ENCODE measurements at regions not wholly inside any gene's neighbourhood (a gene's known extent, or its start where the extent isn't known, plus 50 kb on each side); places are given as distances from the start of the nearest gene placed in this dataset.

DNA sequence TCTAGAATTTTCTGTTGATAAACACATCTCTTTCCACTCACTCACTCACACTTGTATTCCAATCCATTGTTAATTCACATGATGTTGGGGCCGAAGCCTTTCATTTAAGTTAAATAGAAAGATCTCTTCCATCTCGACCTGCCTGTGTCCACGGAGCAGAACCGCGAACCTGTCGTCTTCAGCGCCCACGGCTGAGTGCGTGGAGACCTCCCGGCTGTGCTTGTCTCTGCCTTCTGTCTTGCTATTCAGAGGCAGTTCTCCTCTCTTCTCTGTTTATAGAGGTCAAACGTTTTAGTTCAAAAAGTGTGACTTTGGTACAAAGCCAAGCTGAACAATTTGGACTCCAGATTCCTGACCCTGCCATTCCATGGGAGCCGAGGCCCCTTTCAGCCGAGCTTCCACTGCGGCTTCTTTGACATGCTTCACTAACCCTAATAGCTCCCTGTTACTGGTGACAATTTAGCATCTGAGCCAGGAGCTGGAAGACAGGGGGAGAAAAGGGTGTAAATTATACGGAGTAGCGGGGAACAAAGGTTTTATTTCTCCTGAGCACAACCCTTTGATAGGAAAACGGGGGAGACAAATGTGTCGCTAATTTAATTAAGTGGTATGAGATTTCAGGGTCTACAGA lies 314.4 kb upstream of the IRX4 start:
- in situ Hi-C loops (cut with MboI; ENCODE audit: low sequenced_read_pairs): no loop called here

DNA sequence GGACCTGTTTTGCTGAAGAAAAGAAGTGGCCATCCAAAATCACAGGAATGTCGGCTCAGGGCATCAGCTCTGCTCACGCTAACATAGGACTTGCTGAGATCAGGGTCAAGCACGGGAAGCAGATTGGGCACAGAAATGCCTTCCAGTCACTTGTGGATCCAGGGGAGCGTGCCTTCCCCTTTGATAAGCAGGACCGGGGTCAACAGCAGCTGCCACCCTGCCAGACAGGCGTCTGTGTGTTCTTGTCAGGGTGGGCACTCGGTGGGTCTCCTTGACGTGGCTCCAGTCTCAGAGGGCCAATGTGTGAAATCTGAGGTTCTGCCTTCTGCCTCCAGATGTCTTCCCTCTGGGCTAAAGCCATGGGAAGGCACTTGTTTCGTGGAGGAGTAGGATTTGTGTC lies 313.7 kb upstream of the IRX4 start:
- in situ Hi-C loops (cut with MboI; ENCODE audit: low sequenced_read_pairs): no loop called here

- in situ Hi-C loops (cut with MboI; ENCODE audit: low sequenced_read_pairs): no loop called here
Observed at GRCh38 chr5:2194949-2195348, 312.2 kb upstream of the IRX4 start.

DNA sequence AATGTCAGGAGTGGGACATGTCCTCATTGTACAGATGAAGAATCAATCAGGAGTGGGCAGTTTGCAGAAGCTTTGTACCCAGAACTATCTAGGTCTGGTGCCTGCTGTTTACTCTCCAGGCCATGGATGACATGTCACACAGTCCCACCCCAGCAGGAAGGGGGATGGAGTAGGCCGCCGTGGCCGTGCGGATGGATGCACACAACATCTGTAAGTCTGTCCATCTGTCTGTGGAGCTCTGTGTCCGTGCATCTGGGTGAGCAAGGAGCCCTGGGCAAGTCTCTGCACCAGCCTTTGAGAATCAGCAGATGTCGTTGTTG lies 311.5 kb upstream of the IRX4 start:
- in situ Hi-C loops (cut with MboI; ENCODE audit: low sequenced_read_pairs): no loop called here

- in situ Hi-C loops (cut with MboI; ENCODE audit: low sequenced_read_pairs): no loop called here
Observed at GRCh38 chr5:2193542-2194235, 311.0 kb upstream of the IRX4 start.

DNA sequence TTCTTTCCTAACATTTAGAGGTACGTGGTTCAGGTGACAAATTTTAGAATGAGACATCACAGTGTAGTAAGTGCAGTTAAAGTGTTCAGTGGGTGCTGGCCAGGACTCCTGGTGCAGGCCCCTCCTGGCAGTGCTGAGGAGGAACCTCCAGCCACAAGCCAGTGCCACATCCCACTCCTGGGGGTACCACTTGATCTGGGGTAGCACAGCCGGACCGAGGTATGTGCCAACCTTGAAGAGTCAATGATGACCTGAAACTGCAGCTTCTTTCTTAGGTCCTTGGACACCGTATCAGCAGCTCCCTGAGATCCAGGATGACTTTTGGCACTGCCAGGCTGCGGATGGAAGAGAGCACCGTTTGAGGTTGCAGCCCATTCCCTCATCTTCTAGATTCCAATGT lies 310.4 kb upstream of the IRX4 start:
- in situ Hi-C loops (cut with MboI; ENCODE audit: low sequenced_read_pairs): no loop called here

GRCh38 chr5:2192496-2192895 lies 309.8 kb upstream of the IRX4 start:
- in situ Hi-C loops (cut with MboI; ENCODE audit: low sequenced_read_pairs): no loop called here

GRCh38 chr5:2191972-2192371 lies 309.2 kb upstream of the IRX4 start:
- in situ Hi-C loops (cut with MboI; ENCODE audit: low sequenced_read_pairs): no loop called here

- in situ Hi-C loops (cut with MboI; ENCODE audit: low sequenced_read_pairs): no loop called here
Observed at GRCh38 chr5:2190549-2190948, 307.8 kb upstream of the IRX4 start.

DNA sequence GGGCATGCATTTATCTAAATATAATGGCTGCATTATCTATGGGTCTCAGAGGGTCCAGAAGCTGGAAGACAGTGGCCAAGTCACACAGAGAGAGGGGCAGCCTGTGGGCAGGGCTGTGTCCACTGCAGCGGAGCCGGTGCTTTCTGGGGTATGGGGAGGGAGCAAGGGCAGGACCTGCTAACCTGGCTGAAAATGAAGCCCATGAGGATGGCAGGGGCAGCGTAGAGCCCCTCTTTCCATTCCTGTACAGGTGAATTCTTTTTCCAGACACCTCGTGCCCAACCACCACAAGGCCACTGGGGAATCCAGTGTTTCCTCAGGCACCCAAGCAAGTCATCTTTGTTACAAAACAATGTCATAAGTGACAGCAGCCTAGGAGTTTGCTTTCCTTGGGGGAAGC lies 305.9 kb upstream of the IRX4 start:
- in situ Hi-C loops (cut with MboI; ENCODE audit: low sequenced_read_pairs): no loop called here

DNA sequence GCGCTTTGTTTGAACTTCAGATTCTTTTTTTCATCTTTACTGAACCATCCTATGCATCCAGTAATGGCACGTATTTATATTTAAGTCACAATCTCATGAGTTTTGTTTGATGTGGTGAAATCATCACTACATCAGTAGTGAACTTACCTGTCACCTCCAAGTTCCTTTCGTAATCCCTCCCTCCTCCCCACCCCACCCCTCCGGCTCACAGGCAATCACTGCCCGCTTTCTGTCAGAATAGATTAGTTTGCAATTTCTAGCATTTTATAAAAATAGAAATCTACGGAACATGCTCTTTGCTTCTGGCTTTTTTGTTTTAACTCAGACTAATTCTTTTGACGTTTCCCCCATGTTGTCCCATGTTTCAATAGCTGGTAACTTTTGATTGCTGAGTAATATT lies 305.4 kb upstream of the IRX4 start:
- in situ Hi-C loops (cut with MboI; ENCODE audit: low sequenced_read_pairs): no loop called here

DNA sequence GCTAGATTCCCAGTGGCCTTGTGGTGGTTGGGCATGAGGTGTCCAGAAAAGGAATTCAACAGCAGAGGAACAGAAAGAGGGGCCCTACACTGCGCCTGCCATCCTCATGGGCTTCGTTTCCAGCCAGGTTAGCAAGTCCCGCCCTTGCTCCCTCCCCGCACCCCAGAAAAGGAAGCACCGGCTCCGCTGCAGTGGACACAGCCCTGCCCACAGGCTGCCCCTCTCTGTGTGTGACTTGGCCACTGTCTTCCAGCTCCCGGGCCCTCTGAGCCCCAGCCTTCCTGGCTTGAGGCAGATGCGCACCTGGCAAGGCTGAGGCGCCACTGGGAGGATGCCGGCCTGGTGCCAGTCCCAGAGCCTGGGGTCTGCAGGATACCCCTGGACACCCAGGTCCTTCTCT lies 305.0 kb upstream of the IRX4 start:
- in situ Hi-C loops (cut with MboI; ENCODE audit: low sequenced_read_pairs): no loop called here

GRCh38 chr5:2187156-2187555 lies 304.4 kb upstream of the IRX4 start:
- in situ Hi-C loops (cut with MboI; ENCODE audit: low sequenced_read_pairs): no loop called here

DNA sequence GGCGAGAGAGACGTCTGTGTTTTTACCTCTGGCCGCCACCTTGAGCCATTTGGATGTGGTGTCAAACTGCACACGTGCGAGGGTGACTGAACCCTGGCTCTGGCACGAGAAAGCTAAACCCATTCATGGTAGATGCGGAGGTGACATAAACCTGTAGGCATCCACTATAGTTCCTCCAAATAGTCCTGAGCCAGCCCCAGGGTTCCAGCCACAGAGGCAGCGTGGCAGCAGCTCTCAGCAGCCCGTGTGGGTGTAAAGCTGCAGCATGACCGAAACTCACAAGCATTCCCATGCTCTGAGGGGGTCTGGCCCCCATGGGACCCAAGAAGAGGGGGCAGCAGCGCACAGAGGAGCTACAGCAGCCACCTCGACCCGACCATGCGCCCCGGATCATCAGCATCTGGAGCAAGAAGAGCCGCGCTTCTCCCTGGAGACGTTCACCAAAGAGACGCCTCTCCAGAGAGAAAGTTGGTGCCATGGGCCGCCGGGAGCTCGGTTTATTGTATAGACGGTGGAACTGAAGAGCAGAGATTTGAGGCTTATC lies 303.8 kb upstream of the IRX4 start:
- in situ Hi-C loops (cut with MboI; ENCODE audit: low sequenced_read_pairs): no loop called here

- in situ Hi-C loops (cut with MboI; ENCODE audit: low sequenced_read_pairs): no loop called here
Observed at GRCh38 chr5:2185646-2186471, 303.1 kb upstream of the IRX4 start.

DNA sequence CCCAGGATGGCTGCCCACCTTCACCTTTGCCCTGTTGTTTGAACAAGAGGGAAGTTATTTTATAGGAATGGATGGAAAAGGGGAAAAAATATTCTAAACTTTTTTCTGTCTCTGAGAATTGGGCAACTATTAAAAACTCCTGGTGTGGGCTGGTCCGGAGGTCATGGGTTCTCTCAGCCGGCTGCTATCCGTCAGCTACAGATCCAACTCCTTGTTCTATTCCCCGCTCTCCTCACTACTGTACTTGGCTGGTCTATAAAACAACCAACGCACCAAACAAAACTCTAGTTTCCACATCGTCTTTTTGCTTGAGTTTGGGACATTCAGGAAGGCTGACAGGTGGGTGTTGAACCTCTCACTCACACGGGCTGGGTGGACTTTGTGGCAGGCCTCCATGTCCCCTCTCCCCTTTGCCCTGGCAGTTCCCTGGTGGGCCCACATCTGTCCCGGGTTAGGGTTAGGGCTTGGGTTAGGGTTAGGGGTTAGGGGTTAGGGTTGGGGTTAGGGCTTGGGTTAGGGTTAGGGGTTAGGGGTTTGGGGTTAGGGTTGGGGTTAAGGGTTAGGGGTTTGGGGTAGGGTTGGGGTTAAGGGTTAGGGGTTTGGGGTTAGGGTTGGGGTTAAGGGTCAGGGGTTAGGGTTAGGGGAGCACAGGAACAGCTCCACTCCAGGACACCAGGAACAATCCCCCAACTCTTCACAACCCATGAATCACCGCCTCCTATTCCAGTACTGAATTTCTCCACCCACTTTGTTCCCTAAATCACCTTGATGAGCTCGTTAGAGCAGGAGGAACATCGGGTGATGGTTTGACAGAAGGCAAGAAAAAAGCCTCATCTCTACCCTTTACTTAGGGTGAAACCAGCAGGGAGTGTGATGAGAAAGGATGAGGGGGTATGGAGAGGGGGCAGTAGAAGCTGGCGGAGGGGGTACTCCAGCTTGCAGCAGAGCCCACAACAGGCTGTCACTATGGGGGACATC lies 302.1 kb upstream of the IRX4 start:
- in situ Hi-C loops (cut with MboI; ENCODE audit: low sequenced_read_pairs): no loop called here

- in situ Hi-C loops (cut with MboI; ENCODE audit: low sequenced_read_pairs): no loop called here
Observed at GRCh38 chr5:2184026-2184366, 301.3 kb upstream of the IRX4 start.

GRCh38 chr5:2183154-2184025 lies 300.7 kb upstream of the IRX4 start:
- in situ Hi-C loops (cut with MboI; ENCODE audit: low sequenced_read_pairs): no loop called here

- in situ Hi-C loops (cut with MboI; ENCODE audit: low sequenced_read_pairs): no loop called here
Observed at GRCh38 chr5:2182020-2182419, 299.3 kb upstream of the IRX4 start.

DNA sequence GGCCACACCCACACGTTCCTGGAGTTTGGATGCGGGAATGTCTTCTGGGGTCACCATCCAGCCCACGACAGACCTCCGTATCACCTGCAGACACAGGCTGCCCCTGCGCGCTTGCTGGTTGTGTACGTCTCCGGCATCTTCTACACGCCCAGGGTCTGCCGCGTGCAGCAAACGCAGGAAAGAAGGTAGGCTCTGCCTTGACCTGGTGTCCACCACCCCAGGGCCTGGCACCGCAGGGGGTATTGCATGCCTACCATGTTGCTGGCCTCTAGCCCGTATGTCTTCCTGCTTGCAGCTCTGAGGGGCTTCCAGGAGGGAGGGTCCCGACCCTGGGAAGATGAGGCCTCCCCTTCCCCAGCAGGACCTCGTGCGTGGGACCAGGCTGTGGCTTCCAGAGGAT lies 298.8 kb upstream of the IRX4 start:
- in situ Hi-C loops (cut with MboI; ENCODE audit: low sequenced_read_pairs): no loop called here

Data from HL-60/S4 (cell line).